ENCODE measurements at regions not wholly inside any gene's neighbourhood (a gene's known extent, or its start where the extent isn't known, plus 50 kb on each side); places are given as distances from the start of the nearest gene placed in this dataset.

GRCh38 chr16:35730251-35730650 lies 2270.8 kb downstream of the TP53TG3F start:
- H3T11ph ChIP-seq (ENCODE audit: low read length): no peak overlapping the region
- no peak overlapping the region for H3K56ac ChIP-seq (ENCODE audit: insufficient read length, low read depth, low read length)
- no peaks in the 10 kb centered on the region for H3K4me1 ChIP-seq (ENCODE audit: insufficient read depth, low read length)
- H3K4me3 Mint-ChIP-seq: no peak overlapping the region
- H2BK120ac ChIP-seq (ENCODE audit: low read depth, low read length, poor library complexity, severe bottlenecking): no peak overlapping the region
- H3K27ac ChIP-seq (ENCODE audit: insufficient read length, low read depth, low read length): no peak overlapping the region
- H3K36me3 Mint-ChIP-seq (ENCODE audit: insufficient read depth in 1 of 3, low read depth in 3 of 3): peaks cover 0 to 21% (median 17%) of the 10 kb centered on the region in 3 experiments; a peak in 4 of 7 replicates
- no peak overlapping the region for H4K5ac ChIP-seq (ENCODE audit: insufficient read length, low read depth, low read length)
- no peaks in the 10 kb centered on the region for H3K4me1 Mint-ChIP-seq
- H3K18ac ChIP-seq (ENCODE audit: insufficient read length, low read depth, low read length): no peak overlapping the region
- H4K20me1 ChIP-seq (ENCODE audit: control insufficient read depth, insufficient read depth, insufficient read length): no peaks in the 10 kb centered on the region
- no peaks in the 10 kb centered on the region for H3K79me2 ChIP-seq (ENCODE audit: insufficient read depth, low read length)
- H3K23me2 ChIP-seq (ENCODE audit: insufficient read length, low read depth, low read length, poor library complexity, severe bottlenecking): no peaks in the 10 kb centered on the region
- H3K27me3 ChIP-seq (ENCODE audit: insufficient read depth, low read length): no peaks in the 10 kb centered on the region
- no peak overlapping the region for H4K8ac ChIP-seq (replicated peaks; ENCODE audit: insufficient read length, low read depth, low read length)
- no peak overlapping the region for H3K9ac ChIP-seq (ENCODE audit: extremely low read depth, insufficient read length, low read length)
- H3K14ac ChIP-seq (ENCODE audit: insufficient read depth, low read length): no peak overlapping the region
- no peak overlapping the region for H2BK15ac ChIP-seq (ENCODE audit: low read depth, low read length)
- DNase-seq: no peak
- H3K4me2 ChIP-seq (ENCODE audit: insufficient read depth, insufficient read length, low read length): no peak overlapping the region
- H2BK5ac ChIP-seq (ENCODE audit: insufficient read length, low read length): no peak overlapping the region
- H3K27ac Mint-ChIP-seq: no peak overlapping the region
- no peaks in the 10 kb centered on the region for H3K27me3 Mint-ChIP-seq (ENCODE audit: low read depth)
- no peak overlapping the region for H4K91ac ChIP-seq (ENCODE audit: insufficient read length, low read depth, low read length)
- no peak overlapping the region for H2AK5ac ChIP-seq (ENCODE audit: insufficient read length, low read length)
- no peak overlapping the region for H2BK12ac ChIP-seq (ENCODE audit: insufficient read length, low read depth, low read length)
- WGBS (ENCODE audit: extremely low coverage, insufficient read length, low lambda C conversion rate): no CpG with 5 or more reads among the region's 5 CpGs
- no peak overlapping the region for H2BK20ac ChIP-seq (ENCODE audit: low read depth, low read length, poor library complexity, severe bottlenecking)
- no peak overlapping the region for H3K23ac ChIP-seq (ENCODE audit: insufficient read length, low read depth, low read length)
- H3K4ac ChIP-seq (ENCODE audit: low read depth, low read length): no peak overlapping the region
- H3K9me3 Mint-ChIP-seq: peaks cover 96% of the 10 kb centered on the region in 2 experiments
- peaks cover 82% of the 10 kb centered on the region for H3K9me3 ChIP-seq (ENCODE audit: control insufficient read depth, low read depth, low read length)
- no peak overlapping the region for H2AFZ ChIP-seq (ENCODE audit: low read length)
- TF ChIP-seq CTCF (conservative IDR thresholded peaks at IDR 0.05): no peak
- no peaks in the 10 kb centered on the region for H3K79me1 ChIP-seq (ENCODE audit: insufficient read depth, low read depth, low read length, poor library complexity, severe bottlenecking)

Data from H9 (cell line).